ENCODE measurements at regions not wholly inside any gene's neighbourhood (a gene's known extent, or its start where the extent isn't known, plus 50 kb on each side); places are given as distances from the start of the nearest gene placed in this dataset.
A peak's percentile ranks its signal among the peaks of the same experiment; 100 is the strongest.

GRCh38 chr15:95290176-95290974 lies 1040.1 kb upstream of the NR2F2 start:
- no peak for DNase-seq (ENCODE audit: low spot score)

- DNase-seq (ENCODE audit: low spot score), result peak; percentile 53
Measured at GRCh38 chr15:95291898-95292472, 1038.5 kb upstream of the NR2F2 start.

GRCh38 chr15:95292785-95293450 lies 1037.6 kb upstream of the NR2F2 start:
- DNase-seq (ENCODE audit: low spot score), result peak; percentile 31

- no peak for DNase-seq (ENCODE audit: low spot score)
Measured at GRCh38 chr15:95293456-95294031, 1037.0 kb upstream of the NR2F2 start.

GRCh38 chr15:95295363-95295762 lies 1035.1 kb upstream of the NR2F2 start:
- DNase-seq (ENCODE audit: low spot score), result no peak

- no peak for DNase-seq (ENCODE audit: low spot score)
Measured at GRCh38 chr15:95295896-95296625, 1034.4 kb upstream of the NR2F2 start.

- DNase-seq (ENCODE audit: low spot score), result no peak
Measured at GRCh38 chr15:95296643-95297042, 1033.9 kb upstream of the NR2F2 start.

GRCh38 chr15:95298729-95299128 lies 1031.8 kb upstream of the NR2F2 start:
- DNase-seq (ENCODE audit: low spot score), result no peak

GRCh38 chr15:95300958-95301357 lies 1029.5 kb upstream of the NR2F2 start:
- DNase-seq (ENCODE audit: low spot score), result no peak

- DNase-seq (ENCODE audit: low spot score), result no peak
Measured at GRCh38 chr15:95302206-95302605, 1028.3 kb upstream of the NR2F2 start.

- DNase-seq (ENCODE audit: low spot score), result no peak
Measured at GRCh38 chr15:95302809-95303208, 1027.7 kb upstream of the NR2F2 start.

GRCh38 chr15:95303713-95304112 lies 1026.8 kb upstream of the NR2F2 start:
- no peak for DNase-seq (ENCODE audit: low spot score)

GRCh38 chr15:95304151-95304946 lies 1026.2 kb upstream of the NR2F2 start:
- no peak for DNase-seq (ENCODE audit: low spot score)

GRCh38 chr15:95304947-95305400 lies 1025.5 kb upstream of the NR2F2 start:
- DNase-seq (ENCODE audit: low spot score), result no peak

GRCh38 chr15:95307115-95307514 lies 1023.4 kb upstream of the NR2F2 start:
- DNase-seq (ENCODE audit: low spot score), result no peak

- no peak for DNase-seq (ENCODE audit: low spot score)
Measured at GRCh38 chr15:95319242-95319641, 1011.3 kb upstream of the NR2F2 start.

- no peak for DNase-seq (ENCODE audit: low spot score)
Measured at GRCh38 chr15:95323796-95324195, 1006.7 kb upstream of the NR2F2 start.

- DNase-seq (ENCODE audit: low spot score), result no peak
Measured at GRCh38 chr15:95324656-95325055, 1005.8 kb upstream of the NR2F2 start.

GRCh38 chr15:95325763-95326404 lies 1004.6 kb upstream of the NR2F2 start:
- peak; percentile 3 for DNase-seq (ENCODE audit: low spot score)

GRCh38 chr15:95326431-95327182 lies 1003.9 kb upstream of the NR2F2 start:
- no peak for DNase-seq (ENCODE audit: low spot score)

All from pons (tissue), 1 donor.